ENCODE measurements at regions not wholly inside any gene's neighbourhood (a gene's known extent, or its start where the extent isn't known, plus 50 kb on each side); places are given as distances from the start of the nearest gene placed in this dataset.

DNA sequence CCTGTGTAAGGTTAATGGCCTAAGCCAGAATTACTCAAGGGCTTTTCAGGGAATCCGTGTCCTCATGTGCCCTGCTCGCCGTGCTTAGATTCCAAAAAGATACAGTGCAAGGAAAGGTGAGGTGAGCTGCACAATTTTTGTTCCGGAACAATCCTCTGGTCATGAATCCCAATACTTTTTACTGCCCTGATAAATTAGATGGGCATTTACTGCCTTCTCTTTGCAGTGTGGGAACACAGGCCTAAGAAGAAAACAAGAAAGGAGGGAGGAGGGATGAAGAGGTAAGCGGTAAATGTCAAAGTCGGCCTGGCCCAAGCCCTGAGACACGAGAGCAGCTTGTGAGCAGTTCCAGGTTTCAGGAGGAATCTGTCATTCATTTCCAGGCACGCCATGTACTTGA is 390.9 kb upstream of the SULF2 start:
- Histone ChIP-seq H3K27ac (ENCODE audit: extremely low read length, insufficient read depth, low read length) (no peak overlapping the region), H2AFZ (ENCODE audit: low read length) (no peak overlapping the region), H3K36me3 (replicated peaks in 1 of 2; ENCODE audit: control insufficient read depth in 1 of 2, insufficient read depth in 2 of 2, low read length in 2 of 2) (no peaks in the 10 kb centered on the region), H3K9me3 (ENCODE audit: low read length) (no peaks in the 10 kb centered on the region), H3K9ac (ENCODE audit: insufficient read depth, low read depth, low read length) (no peak overlapping the region), H3K79me2 (ENCODE audit: insufficient read depth, low read length) (no peaks in the 10 kb centered on the region), H4K20me1 (ENCODE audit: insufficient read depth, low read length) (no peaks in the 10 kb centered on the region), H3K4me1 (ENCODE audit: insufficient read depth, low read length) (peaks cover 15% of the 10 kb centered on the region), H3K4me2 (ENCODE audit: low read depth, low read length) (no peak overlapping the region), H3K4me3 (replicated peaks in 1 of 3; ENCODE audit: insufficient read depth in 1 of 3, low read depth in 2 of 3, low read length in 3 of 3) (no peak overlapping the region), H3K27me3 (ENCODE audit: control insufficient read depth in 1 of 2, insufficient read depth in 2 of 2, low read length in 2 of 2) (peaks cover 4 to 41% of the 10 kb centered on the region in 2 experiments; a peak in 3 of 5 replicates)
- in situ Hi-C loops (cut with HindIII; ENCODE audit: extremely low pct_ligation_motif_present, low pct_unique_long_range_greater_than_20kb) (no loop called here), intact Hi-C loops (cut with micrococcal nuclease; ENCODE audit: unreplicated experiment) (no loop called here)
- DNase-seq (ENCODE audit: low spot score), result no peak
- no peak for ATAC-seq
- ChIA-PET POLR2A (no interaction called here), CTCF (ENCODE audit: low intra/inter-chr PET ratio, low total read pairs) (no interaction called here)
- TF ChIP-seq HNF4G (IDR thresholded peaks at IDR 0.05; ENCODE audit: borderline replicate concordance, low read depth, low read length) (no peak), HNF4G (CRISPR knock-in tag; IDR thresholded peaks at IDR 0.05; ENCODE audit: borderline replicate concordance, low read depth) (no peak), GZF1 (CRISPR knock-in tag; IDR thresholded peaks at IDR 0.05) (no peak), ZGPAT (CRISPR knock-in tag; IDR thresholded peaks at IDR 0.05) (no peak), EZH2 (conservative IDR thresholded peaks at IDR 0.05; ENCODE audit: low read depth, low read length) (no peak)
- TF ChIP-seq, protein P1, sequence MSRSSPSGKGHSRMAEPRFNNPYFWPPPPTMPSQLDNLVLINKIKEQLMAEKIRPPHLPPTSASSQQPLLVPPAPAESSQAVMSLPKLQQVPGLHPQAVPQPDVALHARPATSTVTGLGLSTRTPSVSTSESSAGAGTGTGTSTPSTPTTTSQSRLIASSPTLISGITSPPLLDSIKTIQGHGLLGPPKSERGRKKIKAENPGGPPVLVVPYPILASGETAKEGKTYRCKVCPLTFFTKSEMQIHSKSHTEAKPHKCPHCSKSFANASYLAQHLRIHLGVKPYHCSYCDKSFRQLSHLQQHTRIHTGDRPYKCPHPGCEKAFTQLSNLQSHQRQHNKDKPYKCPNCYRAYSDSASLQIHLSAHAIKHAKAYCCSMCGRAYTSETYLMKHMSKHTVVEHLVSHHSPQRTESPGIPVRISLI (CRISPR knock-in tag; IDR thresholded peaks at IDR 0.05; ENCODE audit: borderline replicate concordance), result no peak
- TF ChIP-seq, protein P2, sequence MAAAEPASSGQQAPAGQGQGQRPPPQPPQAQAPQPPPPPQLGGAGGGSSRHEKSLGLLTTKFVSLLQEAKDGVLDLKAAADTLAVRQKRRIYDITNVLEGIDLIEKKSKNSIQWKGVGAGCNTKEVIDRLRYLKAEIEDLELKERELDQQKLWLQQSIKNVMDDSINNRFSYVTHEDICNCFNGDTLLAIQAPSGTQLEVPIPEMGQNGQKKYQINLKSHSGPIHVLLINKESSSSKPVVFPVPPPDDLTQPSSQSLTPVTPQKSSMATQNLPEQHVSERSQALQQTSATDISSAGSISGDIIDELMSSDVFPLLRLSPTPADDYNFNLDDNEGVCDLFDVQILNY (CRISPR knock-in tag; conservative IDR thresholded peaks at IDR 0.05), result no peak
- 48% methylated on average over 8 of the region's 8 CpGs for WGBS (ENCODE audit: low lambda C conversion rate)
- no TSS peak for BruUV-seq (replicated peaks)
- FAIRE-seq, result no peak
